Stimulated activated CD4-positive, alpha-beta T cell treated with anti-CD3 and anti-CD28 coated beads, TNF-alpha, amount 100 ng/mL, for 4 hours (primary cell): ENCODE measurements at regions not wholly inside any gene's neighbourhood (a gene's known extent, or its start where the extent isn't known, plus 50 kb on each side); places are given as distances from the start of the nearest gene placed in this dataset.

Experiments used
- DNase-seq, 3 experiments: peaks; one replicate each; pipeline ENCODE4 v3.0.0-alpha.2; 2020; ENCODE audit warnings: low read depth in 3 of 3

GRCh38 chr2:64369706-64370105 is 84.3 kb upstream of the LGALSL start:
- no peak for DNase-seq

DNA sequence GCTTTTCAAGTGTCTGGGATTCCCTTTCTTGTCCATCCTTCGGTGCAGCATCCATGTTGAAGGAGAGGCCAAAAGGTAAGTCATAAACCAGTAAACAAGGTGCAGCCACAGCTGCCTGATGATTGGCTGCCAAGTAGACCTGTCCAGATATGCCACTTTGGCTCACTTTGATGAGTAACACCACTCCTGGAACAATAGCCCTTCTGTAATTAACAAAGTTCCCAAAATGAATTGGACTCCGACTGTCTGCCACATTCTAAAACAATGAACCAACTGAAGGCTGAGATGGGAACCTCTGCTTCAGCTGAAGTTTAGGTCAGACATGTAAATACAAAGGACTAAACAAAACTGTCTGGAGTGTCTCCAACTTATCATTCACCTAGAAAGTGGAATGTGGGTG is 82.2 kb upstream of the LGALSL start:
- no peak for DNase-seq

- no peak for DNase-seq
These were observed 79.3 kb upstream of the LGALSL start for GRCh38 chr2:64374686-64375085.

- no peak for DNase-seq
These were observed 77.0 kb upstream of the LGALSL start for GRCh38 chr2:64376926-64377325.

- no peak for DNase-seq
These were observed 74.8 kb upstream of the LGALSL start for GRCh38 chr2:64379186-64379585.

DNA sequence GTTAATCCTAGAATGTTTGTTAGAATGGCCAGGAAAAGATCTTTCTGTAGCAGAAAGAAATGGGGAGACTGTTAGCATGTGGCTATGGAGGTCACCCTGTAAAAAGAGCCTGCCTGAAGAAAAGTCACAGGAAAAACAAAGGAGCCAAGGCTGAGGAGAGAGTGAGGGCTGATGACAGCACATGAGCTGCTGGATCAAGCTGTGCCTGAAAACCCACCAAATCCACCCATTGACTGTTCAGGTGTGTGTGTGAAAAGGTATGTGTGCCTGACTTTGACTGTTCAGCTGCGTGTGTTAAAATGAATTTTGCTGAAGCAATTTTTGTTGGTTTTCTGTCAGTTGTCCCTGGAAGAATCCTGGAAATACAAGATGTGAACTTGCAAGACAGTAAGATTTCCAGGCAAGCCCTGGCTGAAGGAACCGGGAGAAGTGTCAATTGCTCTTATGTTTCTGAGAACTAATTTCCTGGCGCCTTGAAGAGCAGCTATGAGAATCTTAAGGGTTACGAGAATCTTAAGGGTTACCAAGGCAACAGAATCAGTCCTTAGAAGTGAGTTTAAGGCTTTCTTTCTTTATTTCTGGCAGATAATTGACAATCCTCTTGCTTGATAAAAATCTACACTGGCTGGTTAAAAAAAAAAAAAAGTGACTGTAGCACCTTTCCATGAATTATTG is 73.0 kb upstream of the LGALSL start:
- DNase-seq: no peak

- no peak for DNase-seq
These were observed 70.9 kb upstream of the LGALSL start for GRCh38 chr2:64383016-64383591.

GRCh38 chr2:64383881-64384280 is 70.1 kb upstream of the LGALSL start:
- no peak for DNase-seq

GRCh38 chr2:64386676-64387075 is 67.3 kb upstream of the LGALSL start:
- DNase-seq: no peak

- no peak for DNase-seq
These were observed 63.4 kb upstream of the LGALSL start for GRCh38 chr2:64390586-64390985.

GRCh38 chr2:64391424-64391823 is 62.5 kb upstream of the LGALSL start:
- DNase-seq: no peak

DNA sequence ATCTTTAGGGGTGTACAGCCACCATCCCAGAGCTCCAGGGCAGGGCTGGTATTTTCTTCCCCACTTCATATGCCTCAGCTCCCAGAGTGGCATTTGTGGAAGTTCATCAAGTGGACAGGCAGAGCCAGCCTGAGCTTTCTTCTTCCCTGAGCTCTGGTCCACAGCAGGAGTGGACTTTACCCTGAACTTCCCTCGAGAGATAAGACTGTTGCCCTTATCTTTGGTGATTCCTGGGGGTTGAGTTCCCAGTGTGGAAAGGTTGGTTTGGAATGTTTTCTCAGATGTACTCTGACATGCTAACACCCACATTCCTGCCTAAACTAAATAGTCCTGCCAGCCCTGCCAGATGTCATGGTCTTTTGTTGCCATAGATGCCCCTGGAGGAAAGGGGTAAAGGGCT is 62.0 kb upstream of the LGALSL start:
- DNase-seq: no peak

DNA sequence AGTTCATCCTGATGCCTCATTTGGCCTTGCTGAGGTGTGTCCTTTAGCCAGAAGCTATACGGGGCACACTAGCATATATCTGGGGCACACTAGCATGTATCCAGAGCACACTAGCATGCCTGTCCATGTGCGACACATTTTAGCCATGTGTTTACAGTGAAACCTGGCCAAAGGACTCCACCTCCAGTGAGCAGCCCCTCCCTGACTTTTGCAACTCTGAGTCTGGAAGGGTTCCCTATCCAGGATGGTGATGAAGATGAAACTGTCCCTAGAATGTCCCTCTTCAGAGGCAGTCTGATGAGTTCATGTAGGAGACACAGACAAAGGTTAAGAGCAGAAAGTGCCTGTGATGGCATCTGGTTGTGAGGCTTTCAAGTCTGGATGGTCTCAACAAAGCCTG is 61.4 kb upstream of the LGALSL start:
- DNase-seq: no peak

DNA sequence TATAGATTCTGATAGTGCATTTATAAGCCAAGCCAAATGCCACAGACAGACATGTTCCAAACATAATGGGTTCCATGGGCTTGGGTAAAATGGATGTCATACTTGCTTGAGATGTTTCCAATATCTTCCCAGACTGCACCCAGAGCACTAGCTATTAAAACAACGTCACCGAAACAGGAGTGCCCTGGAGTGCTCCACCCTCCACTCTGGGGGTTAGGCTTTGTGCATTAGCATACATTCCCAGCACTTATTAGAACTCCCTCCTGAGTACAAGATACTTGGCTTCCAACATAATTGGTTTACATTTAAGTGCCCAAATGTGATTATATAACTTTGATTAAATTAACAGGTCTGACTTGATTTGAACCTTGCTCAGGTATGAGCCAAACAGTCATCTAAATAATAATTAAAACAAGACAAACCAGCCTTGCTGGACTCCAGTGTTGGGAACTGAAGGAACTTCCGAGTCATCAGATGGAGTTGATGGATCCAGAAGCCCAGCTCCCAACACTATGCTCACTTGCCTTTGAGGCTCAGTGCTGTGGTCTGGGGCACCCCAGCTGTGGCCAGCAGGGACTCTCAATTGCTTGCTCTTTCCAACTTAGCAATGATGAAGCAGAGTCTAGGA is 60.5 kb upstream of the LGALSL start:
- no peak for DNase-seq

- no peak for DNase-seq
These were observed 59.8 kb upstream of the LGALSL start for GRCh38 chr2:64394153-64394552.

GRCh38 chr2:64396001-64396400 is 58.0 kb upstream of the LGALSL start:
- DNase-seq: no peak

DNA sequence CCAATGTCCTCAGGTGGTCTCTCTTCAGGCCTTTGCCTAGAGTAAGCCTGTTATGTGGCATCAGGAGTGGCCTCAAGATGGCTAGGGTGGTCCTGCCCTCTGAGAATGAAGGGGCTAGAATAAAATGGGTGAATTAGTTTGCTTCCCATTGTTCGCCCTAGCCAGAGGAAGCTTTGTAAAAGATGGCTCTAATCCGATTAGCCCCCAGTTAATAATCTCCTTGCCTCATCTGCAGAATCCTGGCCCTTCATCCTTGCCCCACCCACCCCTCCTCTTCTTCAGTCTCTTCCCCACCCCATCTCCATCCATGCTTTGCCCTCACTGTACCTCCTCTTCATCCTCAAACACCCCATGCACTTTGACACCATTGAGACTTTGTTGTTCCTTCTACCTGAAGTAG is 57.4 kb upstream of the LGALSL start:
- DNase-seq: no peak

- no peak for DNase-seq
These were observed 55.3 kb upstream of the LGALSL start for GRCh38 chr2:64398516-64399129.

- DNase-seq: no peak
These were observed 54.4 kb upstream of the LGALSL start for GRCh38 chr2:64399521-64399920.

DNA sequence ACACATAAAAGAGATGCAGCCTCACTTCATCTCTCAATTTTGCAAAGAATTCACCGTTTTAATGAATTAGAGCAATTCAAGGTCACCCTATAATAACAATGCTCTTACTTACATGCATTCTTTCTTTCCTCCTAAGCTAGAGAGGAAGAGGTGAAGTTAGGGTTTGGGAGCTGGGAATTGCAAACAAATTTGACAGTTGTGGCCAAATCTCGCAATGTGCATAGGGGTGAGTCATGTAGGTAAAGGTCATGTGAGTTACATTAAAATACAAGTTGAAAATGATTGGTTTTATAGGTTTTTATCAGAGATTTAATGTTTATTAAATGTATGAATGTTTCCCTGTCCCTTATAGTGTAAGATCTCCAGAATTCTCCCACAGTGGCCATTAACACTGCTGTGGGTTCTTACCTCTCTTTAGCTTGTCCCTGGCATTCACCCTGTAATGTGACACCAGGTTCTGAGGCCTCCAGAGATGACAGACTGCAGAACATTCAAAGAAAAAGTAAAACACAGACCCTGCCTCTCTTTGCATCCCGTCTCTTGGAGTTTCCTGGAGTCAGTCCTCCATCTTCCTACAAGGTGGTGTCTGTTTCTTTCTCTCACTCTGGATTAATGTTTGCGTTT is 53.7 kb upstream of the LGALSL start:
- DNase-seq: no peak

- no peak for DNase-seq
These were observed 53.0 kb upstream of the LGALSL start for GRCh38 chr2:64400733-64401528.

DNA sequence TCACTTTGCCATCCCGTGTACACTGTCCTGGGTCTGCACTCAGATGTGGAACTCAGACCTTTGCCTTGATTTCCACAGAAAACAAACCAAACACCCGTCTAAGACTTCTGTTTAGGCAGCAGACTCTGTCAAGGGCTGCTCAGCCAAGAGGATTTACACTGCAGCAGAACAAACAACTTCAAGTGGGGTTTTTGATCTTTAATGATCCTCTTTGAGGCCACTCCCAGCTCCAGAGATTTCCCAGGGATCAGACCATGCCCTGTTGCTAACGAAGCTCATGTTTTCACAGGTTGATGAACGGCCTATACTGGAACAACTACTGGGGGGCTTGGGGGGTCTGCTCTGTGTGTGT is 52.5 kb upstream of the LGALSL start:
- DNase-seq: no peak
